ENCODE measurements at regions not wholly inside any gene's neighbourhood (a gene's known extent, or its start where the extent isn't known, plus 50 kb on each side); places are given as distances from the start of the nearest gene placed in this dataset. TPM values are rescaled to one million over a fixed set of nuclear protein-coding genes. Genes with fewer than 3 reads are reported as not detected.

DNA sequence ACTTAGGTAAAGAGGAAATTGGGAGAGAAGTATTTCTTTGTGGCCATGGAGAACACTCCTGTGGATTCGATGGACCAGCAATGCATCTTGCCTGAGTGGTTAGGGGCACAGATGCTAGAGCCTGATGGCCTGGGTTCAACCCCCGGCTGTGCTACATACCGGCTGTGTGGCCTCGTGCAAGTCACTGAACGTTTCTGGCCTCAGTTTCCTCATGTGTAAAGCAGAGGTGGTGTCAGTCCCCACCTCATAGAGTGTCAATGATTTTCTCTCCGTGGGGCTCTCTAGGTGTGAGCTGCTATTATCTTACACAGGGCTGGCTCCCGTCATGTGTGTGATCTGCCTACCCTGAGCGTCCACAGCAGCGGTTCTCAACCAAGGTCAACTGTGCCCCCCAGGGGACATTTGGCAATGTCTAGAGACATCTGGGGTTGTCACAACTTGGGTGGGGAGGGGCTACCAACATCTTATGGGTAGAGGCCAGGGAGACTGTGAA is 50.0 kb upstream of the PTPN1 start:
- peaks cover 27 to 29% of the 10 kb centered on the region in 2 experiments for H3K4me1 ChIP-seq (replicated peaks in 1 of 2; ENCODE audit: control insufficient read depth in 2 of 2, insufficient read depth in 2 of 2, low read length in 2 of 2)
- H3K36me3 ChIP-seq (ENCODE audit: control insufficient read depth, insufficient read depth, low read length): no peaks in the 10 kb centered on the region
- H3K4me2 ChIP-seq (ENCODE audit: insufficient read depth, low read length): peak overlapping the region; percentile 64
- H3K27ac ChIP-seq (ENCODE audit: extremely low read depth, low read depth, low read length): no peak overlapping the region
- peak overlapping the region; percentile 79 for H2AFZ ChIP-seq (ENCODE audit: low read depth, low read length)
- DNase-seq (ENCODE audit: extremely low read depth in 1 of 4, low spot score in 3 of 4) (peak in 1 of 4 experiments; percentile 54), FAIRE-seq (no peak), ATAC-seq (peak; percentile 56)
- ChIA-PET POLR2A (no interaction called here), CTCF (ENCODE audit: low intra/inter-chr PET ratio) (interaction anchor here (0.8 to 6.7 kb wide), 5 partner anchors 60 to 279 kb away, joined by 4 to 58 read pairs (median 9); partner anchors contain the start of gene CEBPB)
- 10% methylated on average over 9 of the region's 9 CpGs for WGBS (ENCODE audit: insufficient coverage, low coverage, missing lambda C conversion rate)
- H3K9ac ChIP-seq (ENCODE audit: insufficient read depth in 1 of 2, low read depth in 2 of 2, low read length in 2 of 2): peak overlapping the region; percentile 46 to 74; a peak in 2 of 4 replicates
- H3K79me2 ChIP-seq (ENCODE audit: control insufficient read depth, insufficient read depth, low read length): no peaks in the 10 kb centered on the region
- no peaks in the 10 kb centered on the region for H3K9me1 ChIP-seq (ENCODE audit: control insufficient read depth, insufficient read depth, low read length)
- intact Hi-C loops (cut with micrococcal nuclease): loop anchor here (1.0 to 10.0 kb wide), 7 partner anchors 45 to 475 kb away; partner anchors contain the start of genes CEBPB and SNAI1
- no peaks in the 10 kb centered on the region for H3K9me3 ChIP-seq (replicated peaks; ENCODE audit: control insufficient read depth, insufficient read depth, low read depth, low read length)
- H4K20me1 ChIP-seq (replicated peaks; ENCODE audit: control insufficient read depth, insufficient read depth, low read length): no peaks in the 10 kb centered on the region
- in situ Hi-C loops (cut with MboI): loop anchor here (5.0 kb wide), 4 partner anchors 113 to 483 kb away; no protein-coding TSS in a partner anchor
- BruUV-seq (replicated peaks): no TSS peak
- H3K4me3 ChIP-seq: no peak overlapping the region
- H3K27me3 ChIP-seq (ENCODE audit: control insufficient read depth in 2 of 2, insufficient read depth in 2 of 2, low read length in 2 of 2): no peaks in the 10 kb centered on the region; a peak in 1 of 5 replicates
- TF ChIP-seq, protein P1, sequence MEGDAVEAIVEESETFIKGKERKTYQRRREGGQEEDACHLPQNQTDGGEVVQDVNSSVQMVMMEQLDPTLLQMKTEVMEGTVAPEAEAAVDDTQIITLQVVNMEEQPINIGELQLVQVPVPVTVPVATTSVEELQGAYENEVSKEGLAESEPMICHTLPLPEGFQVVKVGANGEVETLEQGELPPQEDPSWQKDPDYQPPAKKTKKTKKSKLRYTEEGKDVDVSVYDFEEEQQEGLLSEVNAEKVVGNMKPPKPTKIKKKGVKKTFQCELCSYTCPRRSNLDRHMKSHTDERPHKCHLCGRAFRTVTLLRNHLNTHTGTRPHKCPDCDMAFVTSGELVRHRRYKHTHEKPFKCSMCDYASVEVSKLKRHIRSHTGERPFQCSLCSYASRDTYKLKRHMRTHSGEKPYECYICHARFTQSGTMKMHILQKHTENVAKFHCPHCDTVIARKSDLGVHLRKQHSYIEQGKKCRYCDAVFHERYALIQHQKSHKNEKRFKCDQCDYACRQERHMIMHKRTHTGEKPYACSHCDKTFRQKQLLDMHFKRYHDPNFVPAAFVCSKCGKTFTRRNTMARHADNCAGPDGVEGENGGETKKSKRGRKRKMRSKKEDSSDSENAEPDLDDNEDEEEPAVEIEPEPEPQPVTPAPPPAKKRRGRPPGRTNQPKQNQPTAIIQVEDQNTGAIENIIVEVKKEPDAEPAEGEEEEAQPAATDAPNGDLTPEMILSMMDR (IDR thresholded peaks at IDR 0.05 in 2 of 3, conservative IDR thresholded peaks at IDR 0.05 in 1 of 3; ENCODE audit: insufficient read depth in 2 of 3, low read depth in 1 of 3, low read length in 3 of 3): peak in 2 of 3 experiments; percentile 36 to 41; a peak in 3 of 6 replicates
- TF ChIP-seq SOX6 (IDR thresholded peaks at IDR 0.05): no peak

Small RNA genes lying in the stretch of these regions (small RNA-seq; reads per million reads assigned to genes)
- not detected for gene RN7SL636P

Measured in K562 (cell line).